Esophagus muscularis mucosa (tissue), 4 donors: ENCODE measurements at regions not wholly inside any gene's neighbourhood (a gene's known extent, or its start where the extent isn't known, plus 50 kb on each side); places are given as distances from the start of the nearest gene placed in this dataset.

Experiments
- CTCF ChIP-seq, 3 experiments: fragments of 200-600 bp in 2 of 3; fragments of 450-650 bp in 1 of 3; sonication (generic) in 2 of 3; IDR thresholded peaks; one replicate each; pipeline ENCODE4 v1.5.1; 2017 to 2019; ENCODE audit warnings: antibody characterized with exemption in 3 of 3, mild to moderate bottlenecking in 2 of 3, moderate library complexity in 1 of 3
- EP300 ChIP-seq: sonication (generic); formaldehyde crosslinking; IDR thresholded peaks from one replicate; pipeline ENCODE4 v1.6.1; 2017; ENCODE audit warnings: antibody characterized with exemption
- POLR2A ChIP-seq: fragments of 450-650 bp; IDR thresholded peaks from one replicate; pipeline ENCODE4 v1.6.1; 2017; ENCODE audit warnings: antibody characterized with exemption, moderate library complexity, mild to moderate bottlenecking, low read depth
- POLR2AphosphoS5 ChIP-seq, 2 donors: sonication (generic); formaldehyde crosslinking; IDR thresholded peaks; one replicate each; pipeline ENCODE4 v1.6.1; 2017; ENCODE audit warnings: antibody characterized with exemption in 2 of 2

DNA sequence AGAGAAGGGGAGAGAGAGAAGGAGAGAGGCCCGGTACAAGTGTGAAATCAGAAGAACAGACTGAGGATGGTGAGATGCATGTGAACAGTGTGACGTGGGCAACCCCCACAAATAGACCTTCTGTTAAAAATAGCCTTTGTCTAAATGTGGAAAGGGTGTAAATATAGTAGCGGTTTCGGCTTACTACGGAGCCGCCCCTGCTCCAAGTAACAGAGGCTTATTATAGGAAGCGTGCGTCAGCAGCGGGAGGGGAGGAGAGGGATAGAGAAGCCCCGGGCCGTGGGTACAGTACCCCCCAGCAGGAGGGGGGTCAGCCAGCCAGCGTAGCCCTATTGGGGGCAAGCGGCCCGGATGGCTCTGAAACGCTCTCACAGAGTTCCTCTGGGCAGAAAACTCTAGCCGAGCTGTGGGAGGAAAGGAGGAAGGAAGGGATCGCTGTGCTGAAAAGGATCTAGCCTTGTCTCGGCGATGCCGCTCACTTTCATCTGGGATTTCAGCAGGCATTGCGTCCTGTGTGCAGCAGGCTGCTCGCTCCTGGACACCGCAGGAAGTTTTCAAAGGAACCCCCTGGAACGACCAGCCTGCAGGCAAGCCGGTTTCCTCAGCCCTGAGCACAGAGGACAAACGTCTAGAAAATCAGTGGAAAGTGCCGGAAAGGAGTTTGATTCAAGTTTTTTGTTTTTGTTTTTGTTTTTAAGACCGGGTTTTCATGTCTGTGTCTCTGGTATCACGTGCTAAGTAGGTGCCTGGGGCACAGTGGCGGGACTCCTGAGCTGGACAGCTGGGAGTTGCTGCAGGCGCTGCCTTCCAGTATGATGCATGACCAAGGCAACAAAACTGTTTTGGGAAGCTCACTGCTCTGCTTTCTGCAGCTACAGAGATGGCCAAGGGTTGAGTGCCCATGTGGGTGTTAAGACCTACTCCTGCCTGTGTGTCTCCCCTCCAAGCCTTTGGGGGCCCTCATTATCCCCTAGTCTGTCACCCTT, 146.6 kb downstream of the SEC61B start:
- no peak for TF ChIP-seq CTCF (IDR thresholded peaks at IDR 0.05)
- TF ChIP-seq POLR2AphosphoS5 (IDR thresholded peaks at IDR 0.05), result peak; percentile 62 to 70
- TF ChIP-seq POLR2A, result peak; percentile 2
- TF ChIP-seq EP300, result no peak
